ENCODE measurements at regions not wholly inside any gene's neighbourhood (a gene's known extent, or its start where the extent isn't known, plus 50 kb on each side); places are given as distances from the start of the nearest gene placed in this dataset.

- TF ChIP-seq CTCF (IDR thresholded peaks at IDR 0.05), result no peak
- TF ChIP-seq POLR2A (IDR thresholded peaks at IDR 0.05), result no peak
Observed at GRCh38 chr1:232715154-232715553, 85.2 kb upstream of the SIPA1L2 start.
